Calu3 (cell line): ENCODE measurements at regions not wholly inside any gene's neighbourhood (a gene's known extent, or its start where the extent isn't known, plus 50 kb on each side); places are given as distances from the start of the nearest gene placed in this dataset.
"Not testable (repeated sequence)": the region's sequence is repeated elsewhere in the genome, so short reads cannot be mapped to it uniquely, and the experiment has no call there.

Experiments used
- BruUV-seq: library from RNA; stranded (reverse); fragments of 400-500 nt; replicated peaks from 2 replicates; lab custom pipeline; 2021; lab: Mats Ljungman, UMichigan
- CTCF ChIA-PET: fragments of 300-600 bp; sonication (Branson Sonifier 250); formaldehyde crosslinking; loops from one replicate; lab custom pipeline; 2022; ENCODE audit warnings: antibody characterized with exemption; lab: Charles Lee
- DNase-seq: peaks from one replicate; pipeline ENCODE4 v3.0.0; 2022
- H3K27ac Mint-ChIP-seq: one replicate; pipeline ENCODE4 v1.8.0; 2022; ENCODE audit warnings: mixed read lengths; ENCODE audit not compliant: unreplicated experiment
- H3K27me3 Mint-ChIP-seq: one replicate; pipeline ENCODE4 v1.8.0; 2022; ENCODE audit warnings: mixed read lengths; ENCODE audit not compliant: unreplicated experiment
- H3K36me3 Mint-ChIP-seq: one replicate; pipeline ENCODE4 v1.8.0; 2022; ENCODE audit warnings: mild to moderate bottlenecking, moderate library complexity, mixed read lengths; ENCODE audit not compliant: insufficient read depth, unreplicated experiment
- H3K4me1 Mint-ChIP-seq: one replicate; pipeline ENCODE4 v1.8.0; 2022; ENCODE audit warnings: mild to moderate bottlenecking, low read depth, mixed read lengths; ENCODE audit not compliant: unreplicated experiment
- H3K4me3 Mint-ChIP-seq: one replicate; pipeline ENCODE4 v1.8.0; 2022; ENCODE audit warnings: mild to moderate bottlenecking, low read depth, moderate library complexity, mixed read lengths; ENCODE audit not compliant: unreplicated experiment
- H3K9me3 Mint-ChIP-seq: one replicate; pipeline ENCODE4 v1.8.0; 2022; ENCODE audit warnings: low read depth, mixed read lengths; ENCODE audit not compliant: unreplicated experiment
- intact Hi-C: fragments of 100-400 bp; cut with micrococcal nuclease; formaldehyde crosslinking; loops from one replicate; pipeline ENCODE4 v1.10.0; 2022; ENCODE audit not compliant: unreplicated experiment
- TF ChIP-seq, protein P1 (sequence below): fragments of 200-600 bp; IDR thresholded peaks from one replicate; pipeline ENCODE4 v1.8.0; 2022; ENCODE audit warnings: antibody characterized with exemption; ENCODE audit not compliant: unreplicated experiment

- Mint-ChIP-seq H3K4me1 (peaks cover 12% of the 10 kb centered on the region), H3K36me3 (no peaks in the 10 kb centered on the region), H3K27ac (no peak overlapping the region), H3K27me3 (no peaks in the 10 kb centered on the region), H3K9me3 (no peaks in the 10 kb centered on the region), H3K4me3 (no peak overlapping the region)
- CTCF ChIA-PET, result no interaction called here
- no peak for DNase-seq
- intact Hi-C loops, result no loop called here
- no TSS peak for BruUV-seq
- TF ChIP-seq, protein P1, sequence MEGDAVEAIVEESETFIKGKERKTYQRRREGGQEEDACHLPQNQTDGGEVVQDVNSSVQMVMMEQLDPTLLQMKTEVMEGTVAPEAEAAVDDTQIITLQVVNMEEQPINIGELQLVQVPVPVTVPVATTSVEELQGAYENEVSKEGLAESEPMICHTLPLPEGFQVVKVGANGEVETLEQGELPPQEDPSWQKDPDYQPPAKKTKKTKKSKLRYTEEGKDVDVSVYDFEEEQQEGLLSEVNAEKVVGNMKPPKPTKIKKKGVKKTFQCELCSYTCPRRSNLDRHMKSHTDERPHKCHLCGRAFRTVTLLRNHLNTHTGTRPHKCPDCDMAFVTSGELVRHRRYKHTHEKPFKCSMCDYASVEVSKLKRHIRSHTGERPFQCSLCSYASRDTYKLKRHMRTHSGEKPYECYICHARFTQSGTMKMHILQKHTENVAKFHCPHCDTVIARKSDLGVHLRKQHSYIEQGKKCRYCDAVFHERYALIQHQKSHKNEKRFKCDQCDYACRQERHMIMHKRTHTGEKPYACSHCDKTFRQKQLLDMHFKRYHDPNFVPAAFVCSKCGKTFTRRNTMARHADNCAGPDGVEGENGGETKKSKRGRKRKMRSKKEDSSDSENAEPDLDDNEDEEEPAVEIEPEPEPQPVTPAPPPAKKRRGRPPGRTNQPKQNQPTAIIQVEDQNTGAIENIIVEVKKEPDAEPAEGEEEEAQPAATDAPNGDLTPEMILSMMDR, result no peak
Observed at GRCh38 chr5:107735558-107735957, 64.8 kb upstream of the EFNA5 start.

GRCh38 chr5:107726896-107727295 is 56.2 kb upstream of the EFNA5 start:
- intact Hi-C loops, result no loop called here
- DNase-seq, result no peak
- CTCF ChIA-PET, result no interaction called here
- Mint-ChIP-seq H3K4me3 (no peak overlapping the region), H3K27me3 (peaks cover 16% of the 10 kb centered on the region), H3K4me1 (no peaks in the 10 kb centered on the region), H3K36me3 (no peaks in the 10 kb centered on the region), H3K27ac (no peak overlapping the region), H3K9me3 (peaks cover 4% of the 10 kb centered on the region)
- BruUV-seq, result no TSS peak
- TF ChIP-seq, protein P1, result no peak

- Mint-ChIP-seq H3K27ac (no peak overlapping the region), H3K4me3 (no peak overlapping the region), H3K27me3 (peaks cover 38% of the 10 kb centered on the region), H3K36me3 (no peaks in the 10 kb centered on the region), H3K9me3 (peaks cover 4% of the 10 kb centered on the region), H3K4me1 (no peaks in the 10 kb centered on the region)
- TF ChIP-seq, protein P1, result no peak
- intact Hi-C loops, result no loop called here
- DNase-seq, result no peak
- CTCF ChIA-PET, result no interaction called here
- BruUV-seq, result no TSS peak
Observed at GRCh38 chr5:107724642-107725041, 53.9 kb upstream of the EFNA5 start.

DNA sequence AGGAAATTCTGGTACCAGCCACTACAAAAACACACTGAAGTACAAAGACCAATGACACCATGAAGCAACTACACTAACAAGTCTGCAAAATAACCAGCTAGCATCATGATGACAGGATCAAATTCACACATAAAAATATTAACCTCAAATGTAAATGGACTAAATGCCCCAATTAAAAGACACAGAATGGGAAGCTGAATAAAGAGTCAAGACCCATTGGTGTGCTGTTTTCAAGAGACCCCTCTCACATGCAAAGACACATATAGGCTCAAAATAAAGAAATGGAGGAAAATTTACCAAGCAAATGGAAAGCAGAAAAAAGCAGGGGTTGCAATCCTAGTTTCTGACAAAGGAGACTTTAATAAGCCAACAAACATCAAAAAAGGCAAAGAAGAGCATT is 50.5 kb upstream of the EFNA5 start:
- H3K27ac Mint-ChIP-seq, BruUV-seq, H3K9me3 Mint-ChIP-seq, CTCF ChIA-PET, intact Hi-C loops, H3K36me3 Mint-ChIP-seq, DNase-seq, H3K4me3 Mint-ChIP-seq, H3K4me1 Mint-ChIP-seq: not testable (repeated sequence)
- H3K27me3 Mint-ChIP-seq, result peaks cover 40% of the 10 kb centered on the region
